Astrocyte of the spinal cord (primary cell): ENCODE measurements at regions not wholly inside any gene's neighbourhood (a gene's known extent, or its start where the extent isn't known, plus 50 kb on each side); places are given as distances from the start of the nearest gene placed in this dataset.

ENCODE experiments used
- DNase-seq: peaks from one replicate; pipeline ENCODE4 v3.0.0; 2011; ENCODE audit warnings: low read depth, low spot score
- H3K4me3 ChIP-seq: 2 replicates; pipeline ENCODE4 v1.5.1; 2011; ENCODE audit warnings: low read depth, mild to moderate bottlenecking, low read length, moderate library complexity
- CTCF ChIP-seq: IDR thresholded peaks from 2 replicates; pipeline ENCODE4 v1.5.1; 2012; ENCODE audit warnings: low read depth, mild to moderate bottlenecking, low read length, inconsistent platforms
- in situ Hi-C: cut with HindIII; loops from 2 replicates; pipeline ENCODE4 v1.10.0; 2017; ENCODE audit warnings: low sequenced_read_pairs

GRCh38 chr9:88936132-88936531 lies 55.1 kb upstream of the S1PR3 start:
- no peak overlapping the region for H3K4me3 ChIP-seq
- no peak for DNase-seq
- in situ Hi-C loops: no loop called here
- TF ChIP-seq CTCF: no peak

- no peak for TF ChIP-seq CTCF
- DNase-seq: no peak
- in situ Hi-C loops: no loop called here
- H3K4me3 ChIP-seq: no peak overlapping the region
These were observed 54.6 kb upstream of the S1PR3 start for GRCh38 chr9:88936668-88937067.

GRCh38 chr9:88937248-88937647 lies 54.0 kb upstream of the S1PR3 start:
- TF ChIP-seq CTCF: no peak
- no peak overlapping the region for H3K4me3 ChIP-seq
- in situ Hi-C loops: no loop called here
- DNase-seq: no peak

- in situ Hi-C loops: no loop called here
- no peak overlapping the region for H3K4me3 ChIP-seq
- no peak for TF ChIP-seq CTCF
- no peak for DNase-seq
These were observed 53.1 kb upstream of the S1PR3 start for GRCh38 chr9:88938189-88938588.
